ENCODE measurements at regions not wholly inside any gene's neighbourhood (a gene's known extent, or its start where the extent isn't known, plus 50 kb on each side); places are given as distances from the start of the nearest gene placed in this dataset. TPM values are rescaled to one million over a fixed set of nuclear protein-coding genes. Genes with fewer than 3 reads are reported as not detected.

Small RNAs in the stretch of these regions (small RNA-seq; reads per million reads assigned to genes)
- not detected for gene AL133270.1 (ENCODE audit: low replicate concordance)
- not detected for gene RNU6-1060P (ENCODE audit: low replicate concordance)
- gene SPTLC1P2 (ENCODE audit: low replicate concordance): not detected
